GM12875 (cell line): ENCODE measurements at regions not wholly inside any gene's neighbourhood (a gene's known extent, or its start where the extent isn't known, plus 50 kb on each side); places are given as distances from the start of the nearest gene placed in this dataset.

ENCODE experiments used
- H3K4me3 ChIP-seq: one replicate; pipeline ENCODE4 v1.5.1; 2011; ENCODE audit warnings: low read depth, low read length, control low read depth
- CTCF ChIP-seq: IDR thresholded peaks from 2 replicates; pipeline ENCODE4 v1.5.1; 2011; ENCODE audit warnings: low read depth, mild to moderate bottlenecking, control low read depth, inconsistent platforms, low read length, moderate library complexity, borderline replicate concordance; ENCODE audit not compliant: insufficient read depth

GRCh38 chr13:107395927-107396662 lies 819.2 kb downstream of the LIG4 start:
- no peak for TF ChIP-seq CTCF
- no peak overlapping the region for H3K4me3 ChIP-seq

- no peak overlapping the region for H3K4me3 ChIP-seq
- TF ChIP-seq CTCF: no peak
These were observed 823.1 kb downstream of the LIG4 start for GRCh38 chr13:107392205-107392604.

- no peak for TF ChIP-seq CTCF
- no peak overlapping the region for H3K4me3 ChIP-seq
These were observed 819.6 kb upstream of the ARGLU1 start for GRCh38 chr13:107387525-107387924.

GRCh38 chr13:107379407-107380155 lies 811.6 kb upstream of the ARGLU1 start:
- no peak overlapping the region for H3K4me3 ChIP-seq
- no peak for TF ChIP-seq CTCF

GRCh38 chr13:107376341-107377125 lies 808.6 kb upstream of the ARGLU1 start:
- TF ChIP-seq CTCF: no peak
- no peak overlapping the region for H3K4me3 ChIP-seq

- H3K4me3 ChIP-seq: no peak overlapping the region
- no peak for TF ChIP-seq CTCF
These were observed 807.9 kb upstream of the ARGLU1 start for GRCh38 chr13:107375701-107376340.
